Left lung (tissue), 4 donors: ENCODE measurements at regions not wholly inside any gene's neighbourhood (a gene's known extent, or its start where the extent isn't known, plus 50 kb on each side); places are given as distances from the start of the nearest gene placed in this dataset.

Source experiments
- ATAC-seq: fragments of 200-7000 bp; cut with Tn5 transposase; one replicate; pipeline ENCODE4 v1.9.1; 2020; ENCODE audit warnings: moderate library complexity
- DNase-seq, 4 donors: peaks; one replicate each; pipeline ENCODE4 v3.0.0-alpha.2; 2013 to 2020
- H3K27ac ChIP-seq, 2 donors: fragments of 200-600 bp; sonication (generic) in 1 of 2; one replicate each; pipeline versions ENCODE4 v1.5.0 to v1.8.0; 2020 to 2021
- H3K27me3 ChIP-seq, 2 donors: fragments of 200-600 bp; sonication (generic) in 1 of 2; one replicate each; pipeline versions ENCODE4 v1.5.0 to v1.8.0; 2020 to 2021
- H3K36me3 ChIP-seq, 2 donors: fragments of 200-600 bp; sonication (generic) in 1 of 2; one replicate each; pipeline versions ENCODE4 v1.5.0 to v1.8.0; 2020 to 2021
- H3K4me1 ChIP-seq, 2 donors: fragments of 200-600 bp; one replicate each; pipeline ENCODE4 v1.8.0; 2021
- H3K4me3 ChIP-seq, 2 donors: fragments of 200-600 bp; sonication (generic) in 1 of 2; one replicate each; pipeline versions ENCODE4 v1.5.0 to v1.8.0; 2020 to 2021; ENCODE audit warnings: mild to moderate bottlenecking in 1 of 2
- H3K9me3 ChIP-seq, 2 donors: fragments of 200-600 bp; sonication (generic) in 1 of 2; one replicate each; pipeline versions ENCODE4 v1.5.0 to v1.8.0; 2020 to 2021
- intact Hi-C, 2 donors: fragments of 100-400 bp; cut with DNase I; formaldehyde crosslinking; loops; one replicate each; pipeline versions ENCODE4 v1.11.2 to v1.14.2; 2022
- TF ChIP-seq, protein P1 (sequence below), 2 donors: fragments of 200-600 bp; sonication (generic) in 1 of 2; IDR thresholded peaks; one replicate each; pipeline versions ENCODE4 v1.5.0 to v1.8.0; 2021; ENCODE audit warnings: antibody characterized with exemption in 2 of 2
- donor health status: DM: no; HTN: yes; CAD: no.
- donor health status: DM: no; HTN: no; CAD: no.

DNA sequence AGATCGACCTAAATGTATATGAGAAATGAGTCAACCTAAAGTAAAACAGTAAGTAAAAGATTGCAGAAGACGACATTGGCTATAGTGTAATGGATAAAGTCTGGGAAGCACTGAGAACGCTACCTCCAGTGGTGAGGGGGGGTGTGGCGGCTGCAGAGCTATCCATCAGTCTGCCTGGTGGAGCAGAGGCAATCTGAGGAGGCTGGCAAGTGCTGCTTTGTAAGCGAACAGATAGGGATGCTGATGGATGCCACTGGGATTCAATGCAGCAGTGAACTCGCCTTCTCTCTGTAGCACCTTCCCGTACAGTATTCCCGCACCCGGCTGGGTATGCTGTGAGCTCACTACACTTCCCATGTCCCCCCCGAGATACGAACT, 261.5 kb downstream of the NSG2 start:
- TF ChIP-seq, protein P1, sequence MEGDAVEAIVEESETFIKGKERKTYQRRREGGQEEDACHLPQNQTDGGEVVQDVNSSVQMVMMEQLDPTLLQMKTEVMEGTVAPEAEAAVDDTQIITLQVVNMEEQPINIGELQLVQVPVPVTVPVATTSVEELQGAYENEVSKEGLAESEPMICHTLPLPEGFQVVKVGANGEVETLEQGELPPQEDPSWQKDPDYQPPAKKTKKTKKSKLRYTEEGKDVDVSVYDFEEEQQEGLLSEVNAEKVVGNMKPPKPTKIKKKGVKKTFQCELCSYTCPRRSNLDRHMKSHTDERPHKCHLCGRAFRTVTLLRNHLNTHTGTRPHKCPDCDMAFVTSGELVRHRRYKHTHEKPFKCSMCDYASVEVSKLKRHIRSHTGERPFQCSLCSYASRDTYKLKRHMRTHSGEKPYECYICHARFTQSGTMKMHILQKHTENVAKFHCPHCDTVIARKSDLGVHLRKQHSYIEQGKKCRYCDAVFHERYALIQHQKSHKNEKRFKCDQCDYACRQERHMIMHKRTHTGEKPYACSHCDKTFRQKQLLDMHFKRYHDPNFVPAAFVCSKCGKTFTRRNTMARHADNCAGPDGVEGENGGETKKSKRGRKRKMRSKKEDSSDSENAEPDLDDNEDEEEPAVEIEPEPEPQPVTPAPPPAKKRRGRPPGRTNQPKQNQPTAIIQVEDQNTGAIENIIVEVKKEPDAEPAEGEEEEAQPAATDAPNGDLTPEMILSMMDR (IDR thresholded peaks at IDR 0.05) = no peak
- H3K36me3 ChIP-seq = no peaks in the 10 kb centered on the region
- H3K9me3 ChIP-seq = no peaks in the 10 kb centered on the region
- DNase-seq (no peak), ATAC-seq (no peak)
- intact Hi-C loops = no loop called here
- peaks cover 0 to 9% of the 10 kb centered on the region in 2 donors for H3K4me1 ChIP-seq
- H3K27ac ChIP-seq = no peak overlapping the region
- H3K27me3 ChIP-seq = peaks cover 10 to 26% of the 10 kb centered on the region in 2 donors
- no peak overlapping the region for H3K4me3 ChIP-seq

GRCh38 chr5:174307656-174308271, 262.3 kb downstream of the NSG2 start:
- H3K9me3 ChIP-seq = no peaks in the 10 kb centered on the region
- no peak overlapping the region for H3K27ac ChIP-seq
- DNase-seq = no peak
- H3K36me3 ChIP-seq = no peaks in the 10 kb centered on the region
- no peak for ATAC-seq
- no peak overlapping the region for H3K4me3 ChIP-seq
- H3K27me3 ChIP-seq = peaks cover 10 to 34% of the 10 kb centered on the region in 2 donors
- intact Hi-C loops = no loop called here
- H3K4me1 ChIP-seq = peaks cover 0 to 10% of the 10 kb centered on the region in 2 donors
- TF ChIP-seq, protein P1 (IDR thresholded peaks at IDR 0.05) = no peak

DNA sequence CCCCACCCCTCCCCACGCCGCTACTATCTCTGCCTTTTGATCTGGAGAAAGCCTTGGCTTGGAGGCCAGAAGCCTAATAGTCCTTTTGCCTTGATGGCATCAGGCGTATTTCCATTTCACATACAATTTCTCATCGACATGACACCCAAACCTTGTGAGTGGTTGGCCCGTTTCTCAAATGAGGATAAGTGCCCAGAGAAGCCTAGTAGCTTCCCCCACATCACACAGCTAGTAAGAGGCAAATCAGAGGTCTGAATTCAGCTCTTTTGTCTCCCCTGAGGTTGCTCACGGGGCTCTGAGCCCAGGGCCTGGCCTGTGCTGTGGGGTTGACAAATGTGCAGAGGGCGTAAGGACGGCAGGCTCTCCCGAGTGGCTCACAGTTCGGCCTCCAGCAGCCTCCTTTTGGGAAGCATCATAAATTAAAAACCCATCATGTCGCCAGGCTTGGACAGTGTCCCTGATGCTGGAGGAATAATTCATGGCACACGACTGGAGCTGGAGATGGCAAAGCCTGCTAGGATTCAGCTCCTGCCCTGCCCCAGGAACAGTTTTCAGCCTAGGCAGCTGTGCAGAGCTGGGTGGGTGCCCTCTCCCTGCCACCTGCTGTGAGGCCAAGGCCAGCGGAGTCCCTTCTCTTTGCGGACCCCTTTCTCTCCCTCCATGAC, 263.8 kb downstream of the NSG2 start:
- Histone ChIP-seq H3K4me1 (peaks cover 0 to 10% of the 10 kb centered on the region in 2 donors), H3K9me3 (no peaks in the 10 kb centered on the region), H3K27ac (no peak overlapping the region), H3K36me3 (no peaks in the 10 kb centered on the region), H3K4me3 (no peak overlapping the region), H3K27me3 (peaks cover 10 to 48% of the 10 kb centered on the region in 2 donors)
- intact Hi-C loops = no loop called here
- ATAC-seq (no peak), DNase-seq (peak in 1 of 4 donors; percentile 43)
- TF ChIP-seq, protein P1 (IDR thresholded peaks at IDR 0.05) = no peak

DNA sequence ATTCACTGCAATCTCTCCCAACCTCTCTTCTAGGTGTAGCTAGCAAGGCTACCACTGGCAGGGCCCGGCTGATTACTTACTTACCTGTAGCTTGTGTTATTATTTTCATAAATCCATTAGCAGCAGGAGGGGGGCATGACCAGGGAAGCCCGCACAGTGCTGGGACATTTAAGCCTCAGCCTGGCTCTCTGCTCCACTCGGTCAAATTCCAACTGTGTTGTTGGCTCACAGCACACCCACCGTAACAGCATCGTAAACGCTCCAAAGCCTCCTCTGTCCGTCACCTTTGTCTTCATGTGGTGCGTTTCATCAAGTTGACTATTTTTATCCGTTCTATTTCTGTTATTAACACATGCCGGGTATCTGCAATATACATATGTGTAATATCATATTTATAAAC, 264.7 kb downstream of the NSG2 start:
- Histone ChIP-seq H3K27ac (no peak overlapping the region), H3K4me3 (no peak overlapping the region), H3K9me3 (no peaks in the 10 kb centered on the region), H3K4me1 (peaks cover 0 to 10% of the 10 kb centered on the region in 2 donors), H3K36me3 (no peaks in the 10 kb centered on the region), H3K27me3 (peaks cover 10 to 52% of the 10 kb centered on the region in 2 donors)
- DNase-seq (no peak), ATAC-seq (no peak)
- intact Hi-C loops = loop anchor here in 1 of 2 donors (5.0 kb wide), 1 partner anchor 683 kb away; no protein-coding TSS in a partner anchor
- TF ChIP-seq, protein P1 (IDR thresholded peaks at IDR 0.05) = no peak

- ATAC-seq (no peak), DNase-seq (no peak)
- Histone ChIP-seq H3K27ac (no peak overlapping the region), H3K36me3 (no peaks in the 10 kb centered on the region), H3K27me3 (peaks cover 10 to 54% of the 10 kb centered on the region in 2 donors), H3K4me3 (no peak overlapping the region), H3K9me3 (no peaks in the 10 kb centered on the region), H3K4me1 (peaks cover 0 to 10% of the 10 kb centered on the region in 2 donors)
- TF ChIP-seq, protein P1 (IDR thresholded peaks at IDR 0.05) = no peak
- intact Hi-C loops = loop anchor here in 1 of 2 donors (5.0 kb wide), 1 partner anchor 683 kb away; no protein-coding TSS in a partner anchor
Observed at GRCh38 chr5:174310706-174311105, 265.2 kb downstream of the NSG2 start.
